ENCODE measurements at regions not wholly inside any gene's neighbourhood (a gene's known extent, or its start where the extent isn't known, plus 50 kb on each side); places are given as distances from the start of the nearest gene placed in this dataset.

- Mint-ChIP-seq H3K27ac (no peak overlapping the region), H3K4me1 (no peaks in the 10 kb centered on the region), H3K4me3 (peak overlapping the region in 1 of 10 donors; percentile 39), H3K27me3 (peaks cover 0 to 38% (median 36%) of the 10 kb centered on the region in 5 donors), H3K9me3 (peaks cover 5 to 39% (median 15%) of the 10 kb centered on the region in 11 donors), H3K36me3 (peaks cover 2 to 9% (median 5%) of the 10 kb centered on the region in 5 donors)
- ChIA-PET POLR2A (no interaction called here), CTCF (no interaction called here)
- ATAC-seq: no peak
- peaks cover 0 to 8% (median 0%) of the 10 kb centered on the region in 3 experiments for H3K9me3 ChIP-seq (ENCODE audit: control insufficient read depth in 2 of 3, low read length in 3 of 3)
- intact Hi-C loops (cut with micrococcal nuclease): no loop called here
- no peak for DNase-seq
- no peaks in the 10 kb centered on the region for H3K4me1 ChIP-seq (ENCODE audit: control insufficient read depth in 2 of 2, insufficient read depth in 2 of 2, low read length in 2 of 2)
- no peaks in the 10 kb centered on the region for H3K27me3 ChIP-seq (ENCODE audit: control insufficient read depth in 2 of 2, insufficient read depth in 2 of 2, low read length in 2 of 2)
- no peak overlapping the region for H3K4me3 ChIP-seq (ENCODE audit: low read length)
- H3K36me3 ChIP-seq (ENCODE audit: control insufficient read depth in 2 of 3, insufficient read depth in 3 of 3, low read length in 3 of 3): no peaks in the 10 kb centered on the region
- no peak overlapping the region for H3K27ac ChIP-seq (ENCODE audit: low read depth, low read length)
Observed at GRCh38 chr6:925656-926213, 232.8 kb upstream of the EXOC2 start.

GRCh38 chr6:924661-925060 lies 231.7 kb upstream of the EXOC2 start:
- Histone ChIP-seq H3K27ac (ENCODE audit: low read depth, low read length) (no peak overlapping the region), H3K4me3 (ENCODE audit: low read length) (no peak overlapping the region), H3K4me1 (ENCODE audit: control insufficient read depth in 2 of 2, insufficient read depth in 2 of 2, low read length in 2 of 2) (no peaks in the 10 kb centered on the region), H3K9me3 (ENCODE audit: control insufficient read depth in 2 of 3, low read length in 3 of 3) (peaks cover 0 to 14% (median 0%) of the 10 kb centered on the region in 3 experiments), H3K36me3 (ENCODE audit: control insufficient read depth in 2 of 3, insufficient read depth in 3 of 3, low read length in 3 of 3) (no peaks in the 10 kb centered on the region), H3K27me3 (ENCODE audit: control insufficient read depth in 2 of 2, insufficient read depth in 2 of 2, low read length in 2 of 2) (no peaks in the 10 kb centered on the region)
- ChIA-PET POLR2A (no interaction called here), CTCF (no interaction called here)
- DNase-seq (no peak), ATAC-seq (no peak)
- intact Hi-C loops (cut with micrococcal nuclease): no loop called here
- H3K27me3 Mint-ChIP-seq: peaks cover 0 to 38% (median 36%) of the 10 kb centered on the region in 5 donors
- peaks cover 11 to 49% (median 21%) of the 10 kb centered on the region in 11 donors for H3K9me3 Mint-ChIP-seq
- H3K27ac Mint-ChIP-seq: no peak overlapping the region
- H3K4me1 Mint-ChIP-seq: no peaks in the 10 kb centered on the region
- H3K4me3 Mint-ChIP-seq: no peak overlapping the region
- peaks cover 2 to 12% (median 5%) of the 10 kb centered on the region in 5 donors for H3K36me3 Mint-ChIP-seq

GRCh38 chr6:921400-921799 lies 228.5 kb upstream of the EXOC2 start:
- no peak overlapping the region for H3K27ac Mint-ChIP-seq
- ChIA-PET CTCF (no interaction called here), POLR2A (no interaction called here)
- Histone ChIP-seq H3K27me3 (ENCODE audit: control insufficient read depth in 2 of 2, insufficient read depth in 2 of 2, low read length in 2 of 2) (no peaks in the 10 kb centered on the region), H3K36me3 (ENCODE audit: control insufficient read depth in 2 of 3, insufficient read depth in 3 of 3, low read length in 3 of 3) (no peaks in the 10 kb centered on the region), H3K4me1 (ENCODE audit: control insufficient read depth in 2 of 2, insufficient read depth in 2 of 2, low read length in 2 of 2) (no peaks in the 10 kb centered on the region), H3K27ac (ENCODE audit: low read depth, low read length) (no peak overlapping the region), H3K4me3 (ENCODE audit: low read length) (no peak overlapping the region), H3K9me3 (ENCODE audit: control insufficient read depth in 2 of 3, low read length in 3 of 3) (peaks cover 0 to 14% (median 0%) of the 10 kb centered on the region in 3 experiments)
- H3K27me3 Mint-ChIP-seq: peaks cover 0 to 55% (median 45%) of the 10 kb centered on the region in 5 donors
- intact Hi-C loops (cut with micrococcal nuclease): no loop called here
- no peaks in the 10 kb centered on the region for H3K4me1 Mint-ChIP-seq
- no peak overlapping the region for H3K4me3 Mint-ChIP-seq
- H3K9me3 Mint-ChIP-seq: peaks cover 12 to 62% (median 29%) of the 10 kb centered on the region in 11 donors
- DNase-seq (no peak), ATAC-seq (no peak)
- H3K36me3 Mint-ChIP-seq: peaks cover 2 to 21% (median 5%) of the 10 kb centered on the region in 5 donors

- Histone ChIP-seq H3K27me3 (ENCODE audit: control insufficient read depth in 2 of 2, insufficient read depth in 2 of 2, low read length in 2 of 2) (no peaks in the 10 kb centered on the region), H3K4me1 (ENCODE audit: control insufficient read depth in 2 of 2, insufficient read depth in 2 of 2, low read length in 2 of 2) (no peaks in the 10 kb centered on the region), H3K4me3 (ENCODE audit: low read length) (no peak overlapping the region), H3K27ac (ENCODE audit: low read depth, low read length) (no peak overlapping the region), H3K36me3 (ENCODE audit: control insufficient read depth in 2 of 3, insufficient read depth in 3 of 3, low read length in 3 of 3) (no peaks in the 10 kb centered on the region), H3K9me3 (ENCODE audit: control insufficient read depth in 2 of 3, low read length in 3 of 3) (peaks cover 0 to 14% (median 0%) of the 10 kb centered on the region in 3 experiments)
- no peak for DNase-seq
- CTCF ChIA-PET: no interaction called here
- intact Hi-C loops (cut with micrococcal nuclease): no loop called here
- Mint-ChIP-seq H3K4me1 (no peaks in the 10 kb centered on the region), H3K36me3 (peaks cover 0 to 21% (median 5%) of the 10 kb centered on the region in 5 donors), H3K27ac (no peak overlapping the region), H3K27me3 (peaks cover 0 to 55% (median 43%) of the 10 kb centered on the region in 5 donors), H3K4me3 (no peak overlapping the region), H3K9me3 (peaks cover 10 to 59% (median 31%) of the 10 kb centered on the region in 11 donors)
- POLR2A ChIA-PET: no interaction called here
- ATAC-seq: no peak
Observed at GRCh38 chr6:920512-920911, 227.6 kb upstream of the EXOC2 start.

GRCh38 chr6:919500-919899 lies 226.6 kb upstream of the EXOC2 start:
- Histone ChIP-seq H3K4me3 (ENCODE audit: low read length) (no peak overlapping the region), H3K36me3 (ENCODE audit: control insufficient read depth in 2 of 3, insufficient read depth in 3 of 3, low read length in 3 of 3) (no peaks in the 10 kb centered on the region), H3K27ac (ENCODE audit: low read depth, low read length) (no peak overlapping the region), H3K27me3 (ENCODE audit: control insufficient read depth in 2 of 2, insufficient read depth in 2 of 2, low read length in 2 of 2) (no peaks in the 10 kb centered on the region), H3K4me1 (ENCODE audit: control insufficient read depth in 2 of 2, insufficient read depth in 2 of 2, low read length in 2 of 2) (no peaks in the 10 kb centered on the region), H3K9me3 (ENCODE audit: control insufficient read depth in 2 of 3, low read length in 3 of 3) (peaks cover 0 to 14% (median 0%) of the 10 kb centered on the region in 3 experiments)
- Mint-ChIP-seq H3K27me3 (peaks cover 0 to 59% (median 35%) of the 10 kb centered on the region in 5 donors), H3K4me3 (no peak overlapping the region), H3K27ac (no peak overlapping the region), H3K9me3 (peaks cover 10 to 58% (median 29%) of the 10 kb centered on the region in 11 donors), H3K4me1 (no peaks in the 10 kb centered on the region), H3K36me3 (peaks cover 0 to 21% (median 4%) of the 10 kb centered on the region in 5 donors)
- intact Hi-C loops (cut with micrococcal nuclease): no loop called here
- ChIA-PET CTCF (no interaction called here), POLR2A (no interaction called here)
- DNase-seq (no peak), ATAC-seq (no peak)

GRCh38 chr6:917939-918338 lies 225.0 kb upstream of the EXOC2 start:
- H3K36me3 Mint-ChIP-seq: peaks cover 0 to 19% (median 4%) of the 10 kb centered on the region in 5 donors
- intact Hi-C loops (cut with micrococcal nuclease): no loop called here
- no peak for ATAC-seq
- H3K4me1 ChIP-seq (ENCODE audit: control insufficient read depth in 2 of 2, insufficient read depth in 2 of 2, low read length in 2 of 2): no peaks in the 10 kb centered on the region
- H3K4me1 Mint-ChIP-seq: peaks cover 0 to 2% (median 0%) of the 10 kb centered on the region in 7 donors
- no peak overlapping the region for H3K27ac ChIP-seq (ENCODE audit: low read depth, low read length)
- H3K4me3 ChIP-seq (ENCODE audit: low read length): no peak overlapping the region
- no peak overlapping the region for H3K27ac Mint-ChIP-seq
- ChIA-PET POLR2A (no interaction called here), CTCF (no interaction called here)
- H3K9me3 ChIP-seq (ENCODE audit: control insufficient read depth in 2 of 3, low read length in 3 of 3): peaks cover 0 to 14% (median 0%) of the 10 kb centered on the region in 3 experiments
- no peak for DNase-seq
- no peaks in the 10 kb centered on the region for H3K27me3 ChIP-seq (ENCODE audit: control insufficient read depth in 2 of 2, insufficient read depth in 2 of 2, low read length in 2 of 2)
- H3K4me3 Mint-ChIP-seq: no peak overlapping the region
- H3K27me3 Mint-ChIP-seq: peaks cover 4 to 55% (median 31%) of the 10 kb centered on the region in 5 donors
- H3K9me3 Mint-ChIP-seq: peaks cover 10 to 52% (median 27%) of the 10 kb centered on the region in 11 donors
- no peaks in the 10 kb centered on the region for H3K36me3 ChIP-seq (ENCODE audit: control insufficient read depth in 2 of 3, insufficient read depth in 3 of 3, low read length in 3 of 3)

- ChIA-PET POLR2A (no interaction called here), CTCF (no interaction called here)
- Histone ChIP-seq H3K27ac (ENCODE audit: low read depth, low read length) (no peak overlapping the region), H3K4me3 (ENCODE audit: low read length) (no peak overlapping the region), H3K36me3 (ENCODE audit: control insufficient read depth in 2 of 3, insufficient read depth in 3 of 3, low read length in 3 of 3) (no peaks in the 10 kb centered on the region), H3K27me3 (ENCODE audit: control insufficient read depth in 2 of 2, insufficient read depth in 2 of 2, low read length in 2 of 2) (no peaks in the 10 kb centered on the region), H3K4me1 (ENCODE audit: control insufficient read depth in 2 of 2, insufficient read depth in 2 of 2, low read length in 2 of 2) (no peaks in the 10 kb centered on the region), H3K9me3 (ENCODE audit: control insufficient read depth in 2 of 3, low read length in 3 of 3) (peaks cover 0 to 14% (median 0%) of the 10 kb centered on the region in 3 experiments)
- H3K27ac Mint-ChIP-seq: no peak overlapping the region
- H3K4me3 Mint-ChIP-seq: no peak overlapping the region
- peaks cover 10 to 46% (median 27%) of the 10 kb centered on the region in 11 donors for H3K9me3 Mint-ChIP-seq
- H3K27me3 Mint-ChIP-seq: peaks cover 5 to 49% (median 28%) of the 10 kb centered on the region in 5 donors
- peaks cover 0 to 17% (median 4%) of the 10 kb centered on the region in 5 donors for H3K36me3 Mint-ChIP-seq
- intact Hi-C loops (cut with micrococcal nuclease): no loop called here
- DNase-seq (no peak), ATAC-seq (no peak)
- H3K4me1 Mint-ChIP-seq: peaks cover 0 to 2% (median 0%) of the 10 kb centered on the region in 7 donors
Observed at GRCh38 chr6:917296-917695, 224.4 kb upstream of the EXOC2 start.
